Ishikawa (cell line): ENCODE measurements at regions not wholly inside any gene's neighbourhood (a gene's known extent, or its start where the extent isn't known, plus 50 kb on each side); places are given as distances from the start of the nearest gene placed in this dataset.

Experiments used
- EGR1 ChIP-seq: IDR thresholded peaks from 2 replicates; pipeline ENCODE4 v1.6.1; 2012
- EP300 ChIP-seq: IDR thresholded peaks from 2 replicates; pipeline ENCODE4 v1.6.1; 2012; ENCODE audit warnings: borderline replicate concordance
- REST ChIP-seq: IDR thresholded peaks from 2 replicates; pipeline ENCODE4 v1.6.1; 2012; ENCODE audit warnings: low read depth, mild to moderate bottlenecking
- TAF1 ChIP-seq: IDR thresholded peaks from 2 replicates; pipeline ENCODE4 v1.6.1; 2012; ENCODE audit warnings: low read depth, mild to moderate bottlenecking
- TCF12 ChIP-seq: IDR thresholded peaks from 2 replicates; pipeline ENCODE4 v1.6.1; 2012; ENCODE audit warnings: low read depth
- TEAD4 ChIP-seq: IDR thresholded peaks from 2 replicates; pipeline ENCODE4 v1.6.1; 2012
- ZBTB7A ChIP-seq: IDR thresholded peaks from 2 replicates; pipeline ENCODE4 v1.6.1; 2012; ENCODE audit warnings: low read depth

- TF ChIP-seq EGR1 (no peak), ZBTB7A (no peak), TAF1 (no peak), TCF12 (no peak), TEAD4 (no peak), EP300 (no peak), REST (no peak)
Observed at GRCh38 chr22:22811016-22812009, 76.3 kb upstream of the IGLL5 start.
